Adrenal gland (tissue), 5 donors: ENCODE measurements at regions not wholly inside any gene's neighbourhood (a gene's known extent, or its start where the extent isn't known, plus 50 kb on each side); places are given as distances from the start of the nearest gene placed in this dataset.

Experiments
- POLR2A ChIP-seq, 2 donors: fragments of 450-650 bp; IDR thresholded peaks; one replicate each; pipeline ENCODE4 v1.6.1; 2017; ENCODE audit warnings: antibody characterized with exemption in 2 of 2, mild to moderate bottlenecking in 2 of 2, moderate library complexity in 1 of 2
- TF ChIP-seq, protein P1 (sequence below), 6 experiments: fragments of 450-650 bp in 4 of 6; fragments of 200-600 bp in 2 of 6; sonication (generic) in 1 of 6; IDR thresholded peaks; 1 replicate in 5 of 6; 2 replicates in 1 of 6; pipeline versions ENCODE4 v1.5.1 to v1.8.0; 2016 to 2021; ENCODE audit warnings: antibody characterized with exemption in 6 of 6, mild to moderate bottlenecking in 2 of 6, moderate library complexity in 1 of 6
- donor health status: DM: no; HTN: no; CAD: no.

DNA sequence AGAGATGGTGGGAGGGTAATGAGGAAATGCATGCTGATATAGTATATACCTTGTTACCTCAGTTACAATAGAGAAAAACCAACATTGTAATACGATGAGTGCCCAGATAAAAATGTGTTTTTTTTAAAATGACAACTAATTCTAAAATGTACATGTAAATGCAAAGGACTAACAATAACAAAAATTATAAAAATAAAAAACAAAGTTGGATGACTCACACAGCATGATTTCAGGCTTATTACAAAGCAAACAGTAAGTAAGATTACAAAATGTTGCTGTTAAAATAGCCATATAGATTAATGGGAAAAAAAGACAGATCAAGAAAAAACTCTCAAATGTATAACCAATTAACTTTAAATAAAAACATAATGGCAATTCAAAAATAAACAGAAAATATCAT, 1099.4 kb downstream of the FSCB start:
- TF ChIP-seq, protein P1, sequence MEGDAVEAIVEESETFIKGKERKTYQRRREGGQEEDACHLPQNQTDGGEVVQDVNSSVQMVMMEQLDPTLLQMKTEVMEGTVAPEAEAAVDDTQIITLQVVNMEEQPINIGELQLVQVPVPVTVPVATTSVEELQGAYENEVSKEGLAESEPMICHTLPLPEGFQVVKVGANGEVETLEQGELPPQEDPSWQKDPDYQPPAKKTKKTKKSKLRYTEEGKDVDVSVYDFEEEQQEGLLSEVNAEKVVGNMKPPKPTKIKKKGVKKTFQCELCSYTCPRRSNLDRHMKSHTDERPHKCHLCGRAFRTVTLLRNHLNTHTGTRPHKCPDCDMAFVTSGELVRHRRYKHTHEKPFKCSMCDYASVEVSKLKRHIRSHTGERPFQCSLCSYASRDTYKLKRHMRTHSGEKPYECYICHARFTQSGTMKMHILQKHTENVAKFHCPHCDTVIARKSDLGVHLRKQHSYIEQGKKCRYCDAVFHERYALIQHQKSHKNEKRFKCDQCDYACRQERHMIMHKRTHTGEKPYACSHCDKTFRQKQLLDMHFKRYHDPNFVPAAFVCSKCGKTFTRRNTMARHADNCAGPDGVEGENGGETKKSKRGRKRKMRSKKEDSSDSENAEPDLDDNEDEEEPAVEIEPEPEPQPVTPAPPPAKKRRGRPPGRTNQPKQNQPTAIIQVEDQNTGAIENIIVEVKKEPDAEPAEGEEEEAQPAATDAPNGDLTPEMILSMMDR (IDR thresholded peaks at IDR 0.05) = no peak
- TF ChIP-seq POLR2A (IDR thresholded peaks at IDR 0.05) = no peak
